Putamen (tissue), 1 donor: ENCODE measurements at regions not wholly inside any gene's neighbourhood (a gene's known extent, or its start where the extent isn't known, plus 50 kb on each side); places are given as distances from the start of the nearest gene placed in this dataset.
A peak's percentile ranks its signal among the peaks of the same experiment; 100 is the strongest.
"Not testable (repeated sequence)": the region's sequence is repeated elsewhere in the genome, so short reads cannot be mapped to it uniquely, and the experiment has no call there.

Source experiments
- DNase-seq: peaks from one replicate; pipeline ENCODE4 v3.0.0-alpha.2; 2016; ENCODE audit warnings: low spot score

DNA sequence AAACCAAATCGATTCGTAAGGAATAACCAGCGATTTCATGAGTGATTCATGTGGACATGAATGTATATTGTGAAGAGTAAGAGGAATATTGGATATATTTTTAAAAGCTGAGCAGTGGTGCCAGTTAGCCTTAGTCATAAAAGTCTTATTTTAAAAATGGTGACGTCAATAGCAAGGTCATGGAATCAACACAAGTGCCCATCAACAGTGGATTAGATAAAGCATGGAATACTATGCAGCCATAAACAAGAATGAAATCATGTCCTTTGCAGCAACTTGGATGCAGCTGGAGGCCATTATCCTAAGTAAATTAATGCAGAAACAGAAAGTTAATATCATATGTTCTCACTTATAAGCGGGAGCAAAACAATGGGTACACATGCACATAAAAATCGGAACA lies 89.0 kb upstream of the STOX2 start:
- no peak for DNase-seq

- DNase-seq = no peak
Measured at GRCh38 chr4:183816882-183817509, 88.1 kb upstream of the STOX2 start.

DNA sequence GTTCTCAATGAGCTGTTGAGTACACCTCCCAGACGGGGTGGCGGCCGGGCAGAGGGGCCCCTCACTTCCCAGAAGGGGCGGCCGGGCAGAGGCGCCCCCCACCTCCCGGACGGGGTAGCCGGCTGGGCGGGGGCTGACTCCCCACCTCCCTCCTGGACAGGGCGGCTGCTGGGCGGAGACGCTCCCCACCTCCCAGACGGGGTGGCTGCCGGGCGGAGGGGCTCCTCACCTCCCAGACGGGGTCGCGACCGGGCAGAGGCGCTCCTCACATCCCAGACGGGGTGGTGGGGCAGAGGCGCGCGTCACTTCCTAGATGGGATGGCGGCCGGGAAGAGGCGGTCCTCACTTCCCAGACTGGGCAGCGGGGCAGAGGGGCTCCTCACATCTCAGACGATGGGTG lies 86.5 kb upstream of the STOX2 start:
- not testable (repeated sequence) for DNase-seq

GRCh38 chr4:183821076-183821853 lies 83.8 kb upstream of the STOX2 start:
- no peak for DNase-seq

GRCh38 chr4:183823434-183823833 lies 81.7 kb upstream of the STOX2 start:
- DNase-seq = no peak

GRCh38 chr4:183825346-183825745 lies 79.8 kb upstream of the STOX2 start:
- no peak for DNase-seq

GRCh38 chr4:183826461-183826860 lies 78.6 kb upstream of the STOX2 start:
- DNase-seq = no peak

DNA sequence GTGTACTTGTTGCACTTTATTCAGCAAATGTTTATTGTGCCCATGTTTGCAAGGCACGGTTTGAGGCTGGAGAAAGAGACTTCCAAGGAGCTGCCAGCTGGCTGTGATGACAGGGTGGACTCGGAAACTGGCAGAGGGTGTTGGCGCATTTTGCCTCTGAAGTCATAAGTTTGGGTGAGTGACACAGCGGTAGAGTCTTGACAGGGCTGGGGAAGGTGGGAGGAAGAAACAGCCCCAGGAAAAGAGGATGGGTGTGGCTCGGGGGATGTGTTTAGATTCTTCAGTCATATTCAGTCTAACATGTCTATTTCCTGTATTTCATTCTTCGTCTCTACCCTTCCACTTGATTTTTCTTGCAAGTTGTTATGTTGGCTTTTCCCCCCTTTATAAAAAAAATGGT lies 77.0 kb upstream of the STOX2 start:
- DNase-seq = no peak

- DNase-seq = no peak
Measured at GRCh38 chr4:183828839-183829238, 76.3 kb upstream of the STOX2 start.

- no peak for DNase-seq
Measured at GRCh38 chr4:183830438-183830985, 74.6 kb upstream of the STOX2 start.

DNA sequence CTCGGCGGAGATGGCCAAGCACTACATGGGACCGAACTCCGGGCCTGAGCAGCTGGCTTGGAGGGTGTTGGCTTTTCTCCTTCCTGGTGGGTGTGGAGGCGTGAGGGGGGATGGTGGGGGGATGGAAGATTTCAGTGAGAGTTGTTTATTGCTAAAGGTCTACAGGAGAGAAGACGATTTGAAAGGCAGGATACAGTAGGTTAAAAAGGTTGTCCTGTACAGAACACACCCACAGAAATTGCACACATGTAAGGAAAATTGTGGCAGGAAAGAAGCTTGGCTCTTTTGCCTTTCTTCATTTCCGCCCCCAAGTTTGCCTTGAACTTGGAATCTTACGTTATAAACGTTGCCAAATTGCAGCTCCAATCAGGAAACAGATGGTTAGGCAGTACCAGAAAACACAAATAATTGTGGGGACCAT lies 74.1 kb upstream of the STOX2 start:
- no peak for DNase-seq

GRCh38 chr4:183831683-183832082 lies 73.4 kb upstream of the STOX2 start:
- DNase-seq = no peak

GRCh38 chr4:183832776-183833450 lies 72.2 kb upstream of the STOX2 start:
- DNase-seq = no peak

DNA sequence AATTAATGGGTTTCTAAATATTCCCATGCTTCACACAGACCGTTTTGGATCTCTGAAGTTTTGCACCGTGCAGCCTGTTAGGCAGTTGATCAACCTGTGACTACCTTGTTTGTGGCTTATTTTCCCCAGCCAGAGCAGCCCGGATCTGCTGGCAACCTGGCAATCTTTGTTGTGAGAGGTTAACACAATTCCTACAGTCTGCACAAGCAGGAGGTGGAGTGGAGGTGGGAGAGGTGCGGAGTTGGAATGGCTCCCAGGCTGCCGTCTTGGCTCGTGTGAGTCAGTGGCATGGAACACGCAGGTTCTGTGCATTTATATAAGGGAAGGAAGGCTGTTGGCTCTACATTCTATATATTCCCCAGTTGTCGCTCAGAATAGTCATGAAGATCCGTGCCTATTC lies 70.9 kb upstream of the STOX2 start:
- peak; percentile 58 for DNase-seq

GRCh38 chr4:183837222-183837621 lies 67.9 kb upstream of the STOX2 start:
- DNase-seq = no peak

GRCh38 chr4:183838987-183839712 lies 66.0 kb upstream of the STOX2 start:
- no peak for DNase-seq

GRCh38 chr4:183840311-183840710 lies 64.8 kb upstream of the STOX2 start:
- peak; percentile 81 for DNase-seq

DNA sequence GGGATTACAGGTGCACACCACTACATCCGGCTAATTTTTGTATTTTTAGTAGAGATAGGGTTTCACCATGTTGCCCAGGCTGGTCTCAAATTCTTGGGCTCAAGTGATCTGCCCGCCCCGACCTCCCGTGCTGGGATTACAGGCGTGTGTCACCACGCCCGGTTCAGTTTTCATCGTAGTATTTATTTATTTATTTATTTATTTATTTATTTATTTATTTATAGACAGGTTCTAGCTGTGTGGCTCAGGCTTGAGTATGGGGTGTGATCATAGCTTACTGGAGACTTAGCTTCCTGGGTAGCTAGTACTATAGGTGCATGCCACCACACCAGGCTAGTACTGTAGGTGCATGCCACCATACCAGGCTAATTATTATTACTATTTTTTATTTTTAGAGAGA lies 64.1 kb upstream of the STOX2 start:
- DNase-seq = no peak

- no peak for DNase-seq
Measured at GRCh38 chr4:183842129-183842528, 63.0 kb upstream of the STOX2 start.

DNA sequence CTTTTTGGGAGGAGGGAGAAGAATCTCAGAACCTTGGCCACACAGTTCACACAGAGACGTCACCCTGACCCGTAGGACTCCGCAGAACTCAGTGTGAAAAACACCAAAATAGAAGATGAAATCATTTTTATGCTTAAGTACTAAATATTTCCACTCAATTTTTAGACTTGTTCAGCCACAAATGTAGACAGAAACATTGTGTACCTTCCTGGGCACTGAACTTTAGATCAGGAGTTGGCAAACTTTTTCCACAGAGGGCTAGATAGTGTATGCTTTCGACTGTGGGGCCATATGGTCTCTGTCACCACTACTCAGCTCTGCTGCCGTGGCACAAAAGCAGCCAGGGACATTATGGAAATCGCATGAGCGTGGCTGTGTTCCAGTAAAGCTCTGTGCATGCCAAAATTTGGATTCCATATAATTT lies 61.8 kb upstream of the STOX2 start:
- no peak for DNase-seq

DNA sequence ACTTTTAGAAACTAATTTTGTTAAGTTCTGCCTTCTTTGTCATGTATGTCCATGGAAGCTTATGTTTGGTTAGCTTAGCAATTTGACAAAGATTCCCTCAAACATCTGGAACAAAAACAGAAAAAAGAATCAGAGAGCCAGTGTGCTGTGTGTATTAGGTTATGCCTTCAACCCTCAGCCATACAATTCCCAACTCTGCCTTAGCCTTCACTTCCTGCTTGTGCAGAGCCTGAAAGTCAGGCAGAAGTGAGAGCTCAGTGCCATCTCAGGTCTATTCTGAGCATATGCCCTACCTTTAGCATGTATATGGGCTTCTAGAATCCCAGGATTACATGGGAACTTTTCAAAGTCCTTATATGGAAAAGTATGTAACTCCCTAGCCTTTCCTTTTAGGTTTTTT lies 58.2 kb upstream of the STOX2 start:
- no peak for DNase-seq

DNA sequence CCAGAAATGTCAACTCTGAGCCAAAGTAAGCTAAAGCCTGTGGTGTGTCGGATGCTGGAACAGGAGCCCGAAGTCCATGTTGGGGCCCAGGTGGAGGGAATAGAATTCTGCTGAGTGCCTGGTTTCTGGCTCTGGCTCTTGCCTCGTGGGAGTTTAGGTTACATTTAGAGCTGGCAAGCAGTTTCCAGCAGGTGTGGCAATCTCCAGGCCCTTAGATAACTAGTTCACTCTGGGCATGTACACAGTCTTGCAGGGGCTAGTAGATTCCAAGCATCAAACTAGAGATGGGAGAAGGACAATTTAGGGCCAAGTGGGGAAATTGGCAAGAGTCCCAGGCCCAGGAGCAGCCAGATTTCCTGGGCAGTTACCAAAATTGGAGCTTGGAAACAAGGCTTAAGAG lies 56.3 kb upstream of the STOX2 start:
- DNase-seq = no peak
